HG03469 (cell line): ENCODE measurements at regions not wholly inside any gene's neighbourhood (a gene's known extent, or its start where the extent isn't known, plus 50 kb on each side); places are given as distances from the start of the nearest gene placed in this dataset.
"Not testable (repeated sequence)": the region's sequence is repeated elsewhere in the genome, so short reads cannot be mapped to it uniquely, and the experiment has no call there.

Experiments used
- ATAC-seq: cut with Tn5 transposase; IDR thresholded peaks from one replicate; pipeline ENCODE4 v1.9.1; 2021; ENCODE audit warnings: mild to moderate bottlenecking, moderate library complexity, moderate number of reproducible peaks; ENCODE audit not compliant: unreplicated experiment

DNA sequence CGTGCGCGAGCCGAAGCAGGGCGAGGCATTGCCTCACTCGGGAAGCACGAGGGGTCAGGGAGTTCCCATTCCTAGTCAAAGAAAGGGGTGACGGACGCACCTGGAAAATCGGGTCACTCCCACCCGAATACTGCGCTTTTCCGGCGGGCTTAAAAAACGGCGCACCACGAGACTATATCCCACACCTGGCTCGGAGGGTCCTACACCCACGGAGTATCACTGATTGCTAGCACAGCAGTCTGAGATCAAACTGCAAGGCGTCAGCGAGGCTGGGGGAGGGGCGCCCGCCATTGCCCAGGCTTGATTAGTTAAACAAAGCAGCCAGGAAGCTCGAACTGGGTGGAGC is 520.0 kb upstream of the GRM7 start:
- not testable (repeated sequence) for ATAC-seq

DNA sequence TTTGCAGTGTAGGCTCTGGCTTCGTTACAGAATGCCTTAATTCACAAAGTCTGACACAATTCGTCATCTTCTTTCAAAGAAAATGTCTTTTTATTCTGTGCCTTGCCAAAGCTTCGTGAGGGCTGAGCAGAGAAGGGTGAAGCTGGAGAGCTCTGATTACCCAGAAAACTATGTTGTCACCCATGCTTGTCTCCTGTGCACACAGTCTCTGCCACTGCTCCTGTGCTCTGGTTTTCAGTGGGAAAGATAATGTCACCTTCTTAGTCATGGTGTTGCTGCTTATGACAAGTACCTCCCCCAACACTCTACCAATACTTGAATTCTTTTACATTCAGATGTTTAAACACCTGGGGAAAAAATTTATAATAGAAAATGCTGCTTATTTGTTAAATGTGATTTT is 509.2 kb upstream of the GRM7 start:
- ATAC-seq, result no peak

DNA sequence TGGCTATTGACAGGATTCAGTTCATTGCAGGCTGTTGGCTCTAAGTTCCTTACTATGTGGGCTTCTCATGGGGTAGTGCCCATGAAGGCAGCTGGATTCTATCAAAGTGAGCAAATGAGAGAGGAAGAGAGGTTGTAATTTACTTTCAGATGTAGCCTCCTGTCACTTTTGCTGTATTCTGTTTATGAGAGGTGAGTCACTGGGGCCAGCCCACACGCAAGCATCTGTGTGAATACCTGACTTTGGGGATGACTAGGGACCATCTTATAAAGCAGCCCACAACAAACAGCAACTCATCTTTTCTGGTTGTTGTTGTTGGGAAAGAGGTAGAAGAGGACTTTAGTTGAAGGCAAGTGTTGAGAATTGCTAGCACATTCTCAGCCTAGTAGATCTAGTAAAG is 506.3 kb upstream of the GRM7 start:
- no peak for ATAC-seq

DNA sequence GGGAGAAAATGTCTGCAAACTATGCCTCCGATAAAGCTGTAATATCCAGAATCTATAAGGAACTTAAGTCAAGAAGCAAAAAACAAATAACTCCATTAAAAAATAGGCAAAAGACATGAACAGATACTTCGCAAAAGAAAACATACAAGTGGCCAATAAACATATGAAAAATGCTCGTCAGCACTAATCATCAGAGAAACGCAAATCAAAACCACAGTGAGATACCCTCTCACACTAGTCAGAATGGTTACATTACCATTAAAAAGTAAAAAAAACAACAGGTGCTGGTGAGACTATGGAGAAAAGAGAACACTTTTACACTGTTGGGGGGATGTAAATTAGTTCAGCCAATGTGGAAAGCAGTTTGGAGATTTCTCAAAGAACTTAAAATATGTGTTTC is 498.5 kb upstream of the GRM7 start:
- ATAC-seq, result no peak

DNA sequence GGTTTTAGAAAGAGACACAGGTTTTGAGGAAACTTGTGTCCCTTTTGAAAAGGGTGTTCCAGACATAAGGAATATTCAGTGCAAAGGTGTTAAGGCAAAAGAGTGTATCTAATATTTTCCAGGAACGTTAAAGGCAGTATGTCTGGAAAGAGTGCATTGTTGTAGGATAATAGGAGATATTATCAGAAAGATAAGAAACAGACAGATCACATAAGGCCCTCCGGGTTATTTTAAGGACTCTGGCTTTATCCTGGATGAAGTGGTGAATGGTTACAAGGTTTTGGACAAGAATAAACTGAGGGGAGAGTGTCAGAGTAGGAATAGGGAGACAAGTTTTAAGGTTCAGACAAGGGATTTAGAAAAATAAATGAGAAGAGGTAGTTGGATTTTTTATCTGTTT is 493.7 kb upstream of the GRM7 start:
- no peak for ATAC-seq

DNA sequence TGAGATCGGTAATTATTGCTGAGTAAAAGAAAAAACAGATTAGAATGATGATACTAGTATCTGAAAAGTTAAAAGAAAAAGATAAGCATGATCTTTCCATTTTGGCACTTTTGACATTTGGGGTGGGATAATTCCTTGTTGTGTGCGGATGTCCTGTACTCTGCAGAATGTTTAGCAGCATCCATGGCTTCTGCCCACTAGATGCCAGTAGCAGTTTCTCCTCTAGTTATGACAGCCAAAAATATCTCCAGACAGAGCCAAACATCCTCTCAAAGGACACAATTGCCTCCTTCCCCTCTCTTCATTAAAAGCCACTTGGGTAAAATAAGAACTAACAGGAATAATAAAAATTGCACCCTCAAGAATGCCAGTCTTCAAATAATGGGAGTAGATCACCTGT is 468.8 kb upstream of the GRM7 start:
- ATAC-seq, result no peak

DNA sequence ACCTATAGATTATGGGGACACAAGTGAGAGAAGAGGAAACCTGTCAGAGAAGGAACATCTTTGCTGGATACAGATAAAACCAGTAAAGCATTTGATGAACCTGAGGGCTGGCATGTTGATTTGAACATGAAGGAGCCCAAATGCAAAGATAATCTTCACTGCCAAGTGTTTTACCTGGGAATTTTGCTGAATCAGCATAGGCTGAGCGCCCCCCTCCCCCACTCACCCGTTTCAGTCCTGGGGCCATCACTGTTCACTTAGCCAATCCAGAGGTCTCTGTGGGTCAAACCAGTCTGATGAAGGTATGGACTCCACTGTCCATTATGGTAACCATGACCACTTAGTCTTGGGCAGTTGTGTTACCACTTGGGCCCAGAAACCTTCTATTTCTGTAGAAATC is 466.0 kb upstream of the GRM7 start:
- ATAC-seq, result no peak

DNA sequence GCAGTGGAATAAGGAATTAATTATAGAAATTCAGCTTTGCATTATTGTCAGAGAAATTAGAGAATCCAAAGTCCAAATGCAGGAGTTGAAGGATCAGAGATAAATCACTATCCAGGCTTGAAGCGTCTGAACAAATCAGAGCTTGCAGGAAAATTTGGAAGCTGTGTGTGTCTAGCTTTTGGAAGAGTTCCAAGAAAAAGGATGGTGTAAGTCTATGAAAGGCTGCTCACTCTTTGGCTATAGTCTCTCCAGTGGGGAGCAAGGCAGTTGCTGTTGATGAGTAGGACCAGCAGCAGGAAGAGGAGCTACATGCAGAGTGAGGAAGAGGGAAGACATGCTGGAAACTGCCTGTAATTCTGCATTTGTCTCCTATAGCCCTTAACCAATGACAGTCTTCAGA is 464.3 kb upstream of the GRM7 start:
- ATAC-seq, result no peak

DNA sequence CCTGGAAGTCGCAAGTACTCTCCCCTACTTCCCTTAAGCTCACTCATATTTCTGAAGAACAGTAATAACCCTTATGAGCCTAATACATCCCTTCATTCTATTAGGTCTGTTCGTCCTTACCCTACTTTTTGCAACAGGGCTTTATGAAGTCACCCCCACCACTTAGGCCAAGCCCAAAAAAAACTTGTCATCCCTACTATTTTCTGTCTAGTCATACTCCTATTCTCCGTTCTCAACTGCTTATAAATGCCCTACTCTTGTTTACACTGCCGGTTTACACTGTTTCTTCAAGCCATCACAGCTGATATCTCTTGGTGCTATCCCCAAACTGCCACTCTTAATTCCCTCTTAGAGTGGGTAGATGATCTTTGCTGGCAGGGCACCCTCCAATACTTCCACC is 458.2 kb upstream of the GRM7 start:
- ATAC-seq, result not testable (repeated sequence)

DNA sequence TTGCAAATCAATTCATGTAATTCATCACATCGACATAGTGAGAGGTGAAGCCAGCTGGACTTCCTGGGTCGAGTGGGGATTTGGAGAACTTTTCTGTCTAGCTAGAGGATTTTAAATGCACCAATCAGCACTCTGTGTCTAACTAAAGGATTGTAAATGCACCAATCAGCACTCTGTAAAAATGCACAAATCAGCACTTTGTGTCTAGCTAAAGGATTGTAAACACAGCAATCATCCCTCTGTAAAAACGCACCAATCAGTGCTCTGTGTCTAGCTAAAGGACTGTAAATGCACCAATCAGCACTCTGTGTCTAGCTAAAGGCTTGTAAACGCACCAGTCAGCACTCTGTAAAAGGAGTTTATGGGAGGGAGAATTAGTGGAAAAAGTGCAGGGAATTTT is 454.0 kb upstream of the GRM7 start:
- not testable (repeated sequence) for ATAC-seq

DNA sequence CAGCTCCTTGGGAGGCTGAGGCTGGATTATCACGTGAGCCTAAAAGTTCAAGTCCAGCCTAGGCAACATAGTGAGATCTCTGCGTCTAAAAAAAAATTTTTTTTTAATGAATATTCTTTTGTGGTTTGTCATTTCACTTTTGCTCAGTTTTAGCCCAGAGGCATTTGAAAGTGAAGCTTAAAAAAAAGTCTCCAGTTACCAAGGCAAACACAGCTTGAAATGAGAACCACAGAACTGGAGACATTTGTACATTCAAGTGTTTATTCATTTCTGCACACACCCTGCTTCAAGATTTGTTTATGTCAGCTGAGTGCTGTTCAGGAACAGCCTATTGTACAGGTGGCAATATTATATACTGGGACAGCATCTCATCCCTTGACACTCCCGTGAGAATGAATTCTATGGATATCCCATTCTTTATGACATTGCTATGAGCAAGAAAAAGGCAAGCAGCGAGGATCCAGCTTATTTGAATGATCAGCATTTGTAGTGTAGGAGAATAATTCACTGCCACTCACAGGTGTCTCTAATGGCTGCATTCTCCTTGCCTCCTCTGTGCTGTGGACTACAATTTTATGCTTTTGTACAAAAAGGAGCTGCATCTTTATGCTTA is 444.8 kb upstream of the GRM7 start:
- no peak for ATAC-seq

DNA sequence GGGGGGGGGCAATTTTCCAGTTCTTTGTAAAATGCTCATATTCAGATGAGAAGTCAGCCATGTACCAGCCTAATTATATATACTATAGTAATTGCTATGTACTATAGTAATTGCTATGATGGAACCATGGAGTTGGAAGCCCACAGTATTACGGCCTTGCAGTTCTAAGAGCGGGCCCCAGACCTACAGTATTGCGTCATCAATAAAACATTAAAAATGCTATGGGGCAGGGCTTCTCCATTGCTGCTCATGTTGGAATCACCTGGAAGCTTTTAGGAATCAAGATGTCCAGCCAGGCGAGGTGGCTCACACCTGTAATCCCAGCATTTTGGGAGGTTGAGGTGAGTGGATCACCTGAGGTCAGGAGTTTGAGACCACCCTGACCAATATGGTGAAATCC is 443.7 kb upstream of the GRM7 start:
- ATAC-seq, result no peak

DNA sequence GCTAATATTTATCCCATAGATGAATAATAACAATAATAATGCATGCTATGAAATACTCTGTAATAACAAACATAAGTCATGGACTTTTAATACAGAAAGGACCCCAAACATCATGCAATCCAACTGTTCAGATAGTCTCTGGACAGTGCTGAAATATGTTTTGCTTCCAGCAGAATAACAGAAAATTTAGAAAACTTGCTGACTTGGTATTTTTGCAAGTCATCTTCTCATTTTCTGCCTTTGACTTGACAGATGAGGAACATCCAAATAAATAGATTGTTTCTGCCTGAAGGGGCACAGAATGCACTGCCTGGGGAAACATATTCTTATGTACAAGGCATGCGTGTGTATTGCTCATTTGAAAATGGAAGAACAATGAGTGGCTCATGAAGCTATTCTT is 442.4 kb upstream of the GRM7 start:
- no peak for ATAC-seq

DNA sequence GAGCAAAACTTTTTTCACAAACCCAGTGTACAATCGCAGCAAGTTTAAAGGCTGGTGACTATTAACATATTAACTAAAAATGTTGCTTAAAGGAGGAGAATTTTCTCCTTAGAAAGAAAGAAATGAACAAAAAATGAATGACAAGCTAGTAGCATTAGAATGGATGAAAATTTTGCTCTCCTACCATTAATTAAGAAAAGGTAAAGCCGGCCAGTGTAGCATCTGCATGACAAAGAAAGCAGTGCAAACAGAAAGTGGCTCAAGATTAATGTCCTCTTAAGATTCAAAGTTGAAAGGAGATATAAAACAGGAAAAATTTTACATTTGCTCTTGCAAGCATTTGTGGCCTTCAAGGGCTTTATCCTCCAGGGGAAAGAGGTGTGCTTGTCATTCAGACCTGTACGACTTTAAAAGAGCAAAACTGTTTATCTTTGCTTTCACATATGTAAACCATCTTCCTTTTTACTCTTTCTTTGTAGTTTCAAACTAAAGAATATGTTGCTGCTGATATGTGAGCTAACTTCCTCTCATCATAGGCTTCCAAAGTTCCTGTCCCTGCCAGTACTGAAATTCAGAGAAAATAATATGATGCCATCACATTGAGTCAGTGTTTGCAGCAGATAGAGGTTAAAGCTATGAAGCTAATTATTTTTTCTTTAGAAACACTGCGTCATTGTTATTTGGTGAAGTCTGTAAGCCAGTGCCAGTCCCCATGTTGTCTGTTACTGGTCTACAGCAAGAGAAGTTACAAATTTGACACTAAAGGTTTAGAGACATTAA is 439.1 kb upstream of the GRM7 start:
- ATAC-seq, result no peak

DNA sequence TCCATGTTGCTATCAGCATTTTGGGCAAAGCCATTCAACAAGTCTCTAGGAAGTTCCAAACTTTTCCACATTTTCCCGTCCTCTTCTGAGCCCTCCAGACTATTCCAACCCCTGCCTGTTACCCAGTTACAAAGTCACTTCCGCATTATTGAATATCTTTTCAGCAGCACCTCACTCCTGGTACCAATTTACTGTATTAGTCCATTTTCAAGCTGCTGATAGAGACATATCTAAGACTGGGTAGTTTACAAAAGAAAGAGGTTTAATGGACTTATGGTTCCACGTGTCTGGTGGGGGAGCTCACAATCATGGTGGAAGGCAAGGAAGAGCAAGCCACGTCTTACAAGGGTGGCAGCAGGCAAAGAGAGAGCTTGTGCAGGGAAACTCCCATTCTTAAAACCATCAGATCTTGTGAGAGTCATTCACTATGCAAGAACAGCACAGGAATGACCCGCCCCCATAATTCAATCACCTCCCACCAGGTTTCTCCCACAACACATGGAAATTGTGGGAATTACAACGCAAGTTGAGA is 435.6 kb upstream of the GRM7 start:
- no peak for ATAC-seq

DNA sequence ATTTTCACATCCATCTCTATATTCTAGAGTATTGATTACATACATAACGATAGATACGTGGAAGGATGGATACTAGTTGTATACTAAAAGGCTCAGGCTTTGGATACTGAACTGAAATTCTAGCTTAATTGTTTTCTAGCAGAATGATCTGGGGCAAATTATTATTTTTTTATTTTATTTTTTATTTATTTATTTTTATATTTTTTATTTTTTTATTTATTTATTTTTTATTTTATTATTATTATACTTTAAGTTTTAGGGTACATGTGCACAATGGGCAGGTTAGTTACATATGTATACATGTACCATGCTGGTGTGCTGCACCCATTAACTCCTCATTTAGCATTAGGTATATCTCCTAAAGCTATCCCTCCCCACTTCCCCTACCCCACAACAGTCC is 432.6 kb upstream of the GRM7 start:
- ATAC-seq, result not testable (repeated sequence)

DNA sequence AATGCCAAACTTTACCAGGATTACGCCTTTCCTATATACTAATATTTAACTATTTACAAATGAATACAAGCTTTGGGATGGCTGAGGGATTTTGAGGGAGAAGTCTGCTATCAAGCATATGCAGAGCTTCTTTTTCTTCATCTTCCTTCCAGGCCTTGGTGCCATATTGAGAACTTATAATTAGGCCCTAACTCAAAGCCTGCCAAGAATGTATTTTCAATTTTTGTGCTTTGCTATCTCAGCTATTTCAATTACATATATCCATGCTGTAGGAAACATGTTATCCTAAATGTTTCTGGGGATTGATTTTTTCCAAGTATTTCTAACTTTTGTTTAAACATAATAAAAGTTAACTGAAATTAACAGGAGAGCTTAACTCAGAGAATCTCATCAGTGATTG is 425.0 kb upstream of the GRM7 start:
- ATAC-seq, result no peak

DNA sequence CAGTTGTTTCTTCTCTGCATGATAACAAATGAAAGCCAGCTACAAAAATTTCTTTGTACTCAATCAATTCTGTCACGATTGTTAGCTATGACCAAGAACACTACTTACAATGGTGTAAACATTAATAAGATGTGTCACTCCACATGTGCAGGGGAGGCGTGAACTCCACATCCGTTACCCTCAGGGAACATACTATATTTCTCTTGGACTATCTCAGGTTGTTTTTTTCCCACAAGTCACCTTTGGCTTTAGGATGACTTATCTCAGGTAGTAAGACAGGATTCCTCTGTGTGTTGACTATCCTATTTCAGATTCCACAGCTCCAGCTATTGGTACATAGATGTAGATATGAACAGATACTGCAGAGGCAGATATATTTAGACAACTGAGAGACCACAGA is 423.3 kb upstream of the GRM7 start:
- ATAC-seq, result no peak

DNA sequence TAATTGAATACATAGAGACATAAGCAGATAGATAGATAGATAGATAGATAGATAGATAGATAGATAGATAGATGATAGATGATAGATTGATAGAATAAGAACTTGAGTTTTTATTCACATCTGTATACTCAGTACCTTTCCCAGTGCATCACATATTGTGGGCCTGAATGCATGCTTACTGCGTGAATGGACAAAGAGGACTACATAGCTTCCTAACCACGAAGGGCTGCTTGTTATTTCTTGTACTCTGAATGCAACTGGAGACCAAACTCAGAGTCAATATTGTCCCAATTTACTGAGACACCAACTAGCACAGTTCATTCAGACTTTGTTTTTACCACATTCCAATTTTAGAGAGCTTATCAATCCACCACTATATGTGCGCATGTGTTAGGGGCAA is 422.9 kb upstream of the GRM7 start:
- ATAC-seq, result no peak

DNA sequence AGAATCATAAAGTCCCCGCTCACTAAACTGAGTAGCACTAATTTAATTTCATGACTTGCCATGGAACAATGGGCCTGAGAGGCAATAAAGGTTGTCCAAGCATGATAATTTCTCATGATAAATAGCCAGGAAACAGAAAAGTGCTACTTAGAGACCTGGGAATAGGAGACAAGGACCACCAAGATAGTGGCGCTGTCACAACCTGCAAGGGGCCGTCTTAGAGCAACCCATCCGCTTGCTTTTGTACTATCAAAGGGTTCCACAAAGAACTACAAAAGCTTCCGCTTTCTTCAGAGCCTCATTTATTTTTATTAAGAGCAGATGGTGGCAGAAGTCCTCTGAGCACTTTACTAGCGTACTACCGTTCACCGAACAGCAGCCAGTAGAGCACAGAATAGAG is 421.7 kb upstream of the GRM7 start:
- no peak for ATAC-seq

DNA sequence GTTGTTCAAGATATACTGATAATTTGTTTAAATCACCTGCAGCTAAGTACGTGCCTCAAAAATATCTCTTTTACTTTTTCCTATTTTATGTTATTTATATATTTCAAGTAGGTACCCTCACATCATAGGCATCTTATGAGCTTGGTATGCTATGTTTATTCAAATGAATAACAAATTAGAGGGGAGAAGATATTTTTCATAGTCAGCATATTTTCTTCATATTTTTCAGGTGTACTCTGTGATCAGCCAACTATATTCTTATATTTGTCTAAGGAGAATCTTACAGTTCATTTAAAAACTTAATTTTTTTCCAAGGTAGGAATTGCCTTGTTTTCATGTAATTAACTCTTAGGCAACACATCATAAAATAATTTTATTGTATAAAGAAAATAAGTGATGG is 421.1 kb upstream of the GRM7 start:
- ATAC-seq, result no peak

DNA sequence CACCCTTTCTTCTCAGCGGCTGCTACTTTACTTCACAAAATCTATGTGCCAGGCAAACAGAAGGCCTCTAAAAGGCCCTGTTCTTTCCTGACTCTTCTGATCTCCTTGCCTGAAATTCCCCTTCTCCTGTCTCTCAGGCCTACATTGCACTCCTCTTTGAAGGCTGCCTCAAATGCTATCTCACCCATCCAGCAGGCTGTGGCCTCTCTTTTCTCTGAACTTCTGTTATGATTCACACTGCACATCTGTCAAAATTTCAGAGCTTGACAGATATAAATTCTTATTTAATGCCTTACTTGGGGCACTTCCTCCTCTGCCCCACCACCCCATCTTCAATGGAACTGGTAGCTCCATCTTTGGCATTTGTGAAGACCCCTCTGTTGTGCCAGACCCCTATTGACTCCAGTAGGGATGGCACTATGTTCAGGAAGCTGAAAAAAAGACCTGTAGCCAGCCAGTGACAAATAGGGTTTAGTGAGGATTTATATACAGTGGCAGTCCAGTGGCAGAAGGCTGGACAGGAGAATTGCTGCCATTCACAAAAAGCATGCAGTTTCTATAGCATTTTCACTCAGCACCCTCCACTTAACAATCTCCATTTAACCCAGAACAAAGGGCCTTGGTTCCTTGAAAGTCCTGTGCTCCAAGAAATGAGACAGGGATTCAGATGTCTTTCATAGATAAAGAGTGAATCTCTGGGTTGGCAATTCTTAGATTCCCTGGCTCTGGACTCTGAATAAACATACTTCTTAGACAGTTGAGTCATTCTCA is 415.8 kb upstream of the GRM7 start:
- ATAC-seq, result no peak
